Nephron (organoid): ENCODE measurements at regions not wholly inside any gene's neighbourhood (a gene's known extent, or its start where the extent isn't known, plus 50 kb on each side); places are given as distances from the start of the nearest gene placed in this dataset.
A peak's percentile ranks its signal among the peaks of the same experiment; 100 is the strongest.

Experiments
- H3K27ac Mint-ChIP-seq, 3 experiments: 2 replicates each; pipeline ENCODE4 v1.8.0; 2020; ENCODE audit warnings: mixed read lengths in 3 of 3, mild to moderate bottlenecking in 2 of 3, moderate library complexity in 1 of 3
- H3K27me3 Mint-ChIP-seq: 2 replicates; pipeline ENCODE4 v1.8.0; 2021; ENCODE audit warnings: low read depth, mild to moderate bottlenecking, moderate library complexity, mixed read lengths
- H3K36me3 Mint-ChIP-seq: 2 replicates; pipeline ENCODE4 v1.8.0; 2020; ENCODE audit warnings: low read depth, mixed read lengths
- H3K4me1 Mint-ChIP-seq: 2 replicates; pipeline ENCODE4 v1.8.0; 2020; ENCODE audit warnings: mixed read lengths
- H3K4me3 Mint-ChIP-seq, 3 experiments: 2 replicates each; pipeline ENCODE4 v1.8.0; 2020; ENCODE audit warnings: mild to moderate bottlenecking in 3 of 3, mixed read lengths in 3 of 3, moderate library complexity in 2 of 3
- H3K9me3 Mint-ChIP-seq: 2 replicates; pipeline ENCODE4 v1.8.0; 2020; ENCODE audit warnings: mixed read lengths
- TF ChIP-seq, protein P1 (sequence below), 3 experiments: fragments of 200-600 bp; sonication (generic); IDR thresholded peaks; one replicate each; pipeline ENCODE4 v1.5.0; 2021; ENCODE audit warnings: antibody characterized with exemption in 3 of 3; ENCODE audit not compliant: unreplicated experiment in 3 of 3

DNA sequence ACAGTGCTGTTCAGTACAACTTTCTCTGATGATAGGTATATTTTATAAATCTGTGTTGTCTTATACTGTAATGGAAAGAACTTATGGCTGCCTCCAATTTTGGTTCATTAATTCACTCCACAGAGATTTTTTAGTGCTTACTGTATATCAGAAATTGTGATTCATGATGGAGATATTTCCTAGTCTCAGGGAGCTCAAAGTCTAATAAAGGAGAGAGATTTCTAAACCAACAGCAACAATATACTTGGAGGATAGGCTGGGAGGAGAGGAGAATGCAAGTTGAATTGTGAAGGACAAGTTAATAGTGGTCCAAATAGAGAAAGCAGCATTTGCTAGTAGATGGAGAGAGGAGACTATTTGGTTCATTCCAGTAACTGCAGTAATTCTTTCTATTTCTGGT lies 63.5 kb downstream of the TANC2 start:
- H3K27ac Mint-ChIP-seq: no peak overlapping the region
- H3K27me3 Mint-ChIP-seq: no peaks in the 10 kb centered on the region
- no peak overlapping the region for H3K4me3 Mint-ChIP-seq
- TF ChIP-seq, protein P1, sequence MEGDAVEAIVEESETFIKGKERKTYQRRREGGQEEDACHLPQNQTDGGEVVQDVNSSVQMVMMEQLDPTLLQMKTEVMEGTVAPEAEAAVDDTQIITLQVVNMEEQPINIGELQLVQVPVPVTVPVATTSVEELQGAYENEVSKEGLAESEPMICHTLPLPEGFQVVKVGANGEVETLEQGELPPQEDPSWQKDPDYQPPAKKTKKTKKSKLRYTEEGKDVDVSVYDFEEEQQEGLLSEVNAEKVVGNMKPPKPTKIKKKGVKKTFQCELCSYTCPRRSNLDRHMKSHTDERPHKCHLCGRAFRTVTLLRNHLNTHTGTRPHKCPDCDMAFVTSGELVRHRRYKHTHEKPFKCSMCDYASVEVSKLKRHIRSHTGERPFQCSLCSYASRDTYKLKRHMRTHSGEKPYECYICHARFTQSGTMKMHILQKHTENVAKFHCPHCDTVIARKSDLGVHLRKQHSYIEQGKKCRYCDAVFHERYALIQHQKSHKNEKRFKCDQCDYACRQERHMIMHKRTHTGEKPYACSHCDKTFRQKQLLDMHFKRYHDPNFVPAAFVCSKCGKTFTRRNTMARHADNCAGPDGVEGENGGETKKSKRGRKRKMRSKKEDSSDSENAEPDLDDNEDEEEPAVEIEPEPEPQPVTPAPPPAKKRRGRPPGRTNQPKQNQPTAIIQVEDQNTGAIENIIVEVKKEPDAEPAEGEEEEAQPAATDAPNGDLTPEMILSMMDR (IDR thresholded peaks at IDR 0.05; ENCODE audit: unreplicated experiment in 3 of 3): no peak
- peaks cover 18% of the 10 kb centered on the region for H3K36me3 Mint-ChIP-seq
- peaks cover 13% of the 10 kb centered on the region for H3K9me3 Mint-ChIP-seq
- no peaks in the 10 kb centered on the region for H3K4me1 Mint-ChIP-seq

DNA sequence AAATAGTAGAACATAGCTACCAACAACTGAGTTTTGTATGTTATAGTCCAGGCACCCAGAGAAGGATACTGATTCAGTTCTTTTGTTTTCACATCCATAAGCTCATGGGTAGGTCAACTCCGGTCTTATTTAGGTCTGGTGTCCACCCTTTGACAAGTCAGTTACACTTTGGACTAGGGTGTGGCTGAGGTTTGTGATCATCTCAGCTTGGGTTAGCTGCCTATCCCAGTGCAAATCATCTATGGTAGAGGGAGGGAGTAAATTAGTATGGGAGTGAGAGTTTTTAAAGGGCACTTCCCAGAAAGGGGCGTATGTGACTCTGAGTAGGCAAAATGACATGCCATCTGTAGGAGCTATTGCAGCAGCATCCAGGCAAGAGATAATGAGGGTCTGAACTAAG lies 66.1 kb downstream of the TANC2 start:
- Mint-ChIP-seq H3K27me3 (no peaks in the 10 kb centered on the region), H3K4me1 (no peaks in the 10 kb centered on the region), H3K4me3 (no peak overlapping the region), H3K9me3 (peaks cover 14% of the 10 kb centered on the region), H3K36me3 (peaks cover 22% of the 10 kb centered on the region), H3K27ac (no peak overlapping the region)
- TF ChIP-seq, protein P1 (IDR thresholded peaks at IDR 0.05; ENCODE audit: unreplicated experiment in 3 of 3): no peak

DNA sequence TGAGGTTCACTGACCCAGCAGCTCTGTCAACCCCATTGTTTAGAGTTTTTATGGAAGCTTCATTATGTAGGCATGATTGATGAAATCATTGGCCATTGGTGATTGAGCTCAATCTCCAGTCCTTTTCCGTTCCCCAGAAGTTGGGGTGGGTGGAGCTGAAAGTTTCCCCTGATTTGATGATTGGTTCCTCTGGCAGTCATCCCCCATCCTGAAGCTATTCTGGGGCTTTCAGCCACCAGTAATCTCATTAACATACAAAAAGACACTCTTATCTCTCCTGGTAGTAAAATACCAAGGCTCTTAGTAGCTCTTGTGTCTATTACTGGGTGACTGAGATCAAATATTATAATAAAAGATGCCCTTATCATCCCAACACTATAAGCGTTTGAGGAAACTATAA lies 67.1 kb downstream of the TANC2 start:
- Mint-ChIP-seq H3K4me1 (no peaks in the 10 kb centered on the region), H3K36me3 (peaks cover 22% of the 10 kb centered on the region), H3K27ac (no peak overlapping the region), H3K27me3 (no peaks in the 10 kb centered on the region), H3K4me3 (no peak overlapping the region), H3K9me3 (peaks cover 14% of the 10 kb centered on the region)
- TF ChIP-seq, protein P1 (IDR thresholded peaks at IDR 0.05; ENCODE audit: unreplicated experiment in 3 of 3): no peak

GRCh38 chr17:63035271-63035670 lies 69.2 kb downstream of the TANC2 start:
- Mint-ChIP-seq H3K4me1 (peaks cover 11% of the 10 kb centered on the region), H3K4me3 (no peak overlapping the region), H3K36me3 (peaks cover 22% of the 10 kb centered on the region), H3K9me3 (peaks cover 14% of the 10 kb centered on the region), H3K27me3 (no peaks in the 10 kb centered on the region), H3K27ac (no peak overlapping the region)
- TF ChIP-seq, protein P1 (IDR thresholded peaks at IDR 0.05; ENCODE audit: unreplicated experiment in 3 of 3): no peak

DNA sequence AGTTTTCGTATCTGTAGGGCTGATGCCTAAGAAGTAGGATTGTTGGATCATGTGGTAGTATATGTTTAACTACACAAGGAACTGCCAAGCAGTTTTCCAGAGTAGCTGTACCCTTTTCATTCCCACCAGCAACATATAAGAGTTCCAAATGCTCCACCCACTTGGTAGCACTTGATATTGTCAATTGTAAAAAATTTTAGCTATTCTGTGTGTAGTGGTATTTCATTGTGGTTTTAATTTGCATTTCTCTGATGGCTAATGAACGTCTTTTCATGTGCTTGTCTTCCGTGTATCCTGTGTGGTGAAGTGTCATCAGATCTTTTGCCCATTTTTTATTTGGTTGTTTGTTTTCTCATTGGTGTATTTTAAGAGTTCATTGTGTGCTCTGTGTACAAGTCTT lies 69.7 kb downstream of the TANC2 start:
- TF ChIP-seq, protein P1 (IDR thresholded peaks at IDR 0.05; ENCODE audit: unreplicated experiment in 3 of 3): no peak
- Mint-ChIP-seq H3K36me3 (peaks cover 22% of the 10 kb centered on the region), H3K27ac (no peak overlapping the region), H3K4me3 (no peak overlapping the region), H3K4me1 (peaks cover 16% of the 10 kb centered on the region), H3K27me3 (no peaks in the 10 kb centered on the region), H3K9me3 (peaks cover 14% of the 10 kb centered on the region)

DNA sequence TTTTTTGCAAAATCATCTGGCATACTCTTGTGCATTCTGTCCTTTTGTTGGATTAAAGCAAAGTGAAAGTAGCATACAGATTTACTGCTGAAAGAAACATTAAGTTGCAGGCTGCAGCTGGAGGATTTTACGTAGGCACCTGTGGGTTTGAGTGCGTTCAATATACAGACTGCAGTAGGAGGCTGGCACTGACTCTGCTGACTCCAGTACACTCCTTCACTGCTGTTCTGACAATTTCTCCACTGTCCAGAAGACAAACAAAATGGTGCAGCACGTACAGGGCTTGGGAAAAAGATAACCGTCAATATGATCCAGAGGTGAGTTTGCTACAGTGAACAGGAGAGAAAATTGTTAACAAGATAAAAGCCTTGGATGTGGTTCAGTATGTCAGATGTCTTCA lies 73.3 kb downstream of the TANC2 start:
- Mint-ChIP-seq H3K27me3 (no peaks in the 10 kb centered on the region), H3K36me3 (peaks cover 6% of the 10 kb centered on the region), H3K27ac (peak overlapping the region; percentile 16 to 60 (median 35)), H3K9me3 (peaks cover 2% of the 10 kb centered on the region), H3K4me3 (peak overlapping the region in 2 of 3 experiments; percentile 44 to 69), H3K4me1 (peaks cover 33% of the 10 kb centered on the region)
- TF ChIP-seq, protein P1 (IDR thresholded peaks at IDR 0.05; ENCODE audit: unreplicated experiment in 3 of 3): no peak
